HG03342 (cell line): ENCODE measurements at regions not wholly inside any gene's neighbourhood (a gene's known extent, or its start where the extent isn't known, plus 50 kb on each side); places are given as distances from the start of the nearest gene placed in this dataset.
"Not testable (repeated sequence)": the region's sequence is repeated elsewhere in the genome, so short reads cannot be mapped to it uniquely, and the experiment has no call there.

ENCODE experiments used
- ATAC-seq: cut with Tn5 transposase; IDR thresholded peaks from one replicate; pipeline ENCODE4 v1.9.1; 2021; ENCODE audit warnings: mild to moderate bottlenecking, moderate library complexity; ENCODE audit not compliant: unreplicated experiment

DNA sequence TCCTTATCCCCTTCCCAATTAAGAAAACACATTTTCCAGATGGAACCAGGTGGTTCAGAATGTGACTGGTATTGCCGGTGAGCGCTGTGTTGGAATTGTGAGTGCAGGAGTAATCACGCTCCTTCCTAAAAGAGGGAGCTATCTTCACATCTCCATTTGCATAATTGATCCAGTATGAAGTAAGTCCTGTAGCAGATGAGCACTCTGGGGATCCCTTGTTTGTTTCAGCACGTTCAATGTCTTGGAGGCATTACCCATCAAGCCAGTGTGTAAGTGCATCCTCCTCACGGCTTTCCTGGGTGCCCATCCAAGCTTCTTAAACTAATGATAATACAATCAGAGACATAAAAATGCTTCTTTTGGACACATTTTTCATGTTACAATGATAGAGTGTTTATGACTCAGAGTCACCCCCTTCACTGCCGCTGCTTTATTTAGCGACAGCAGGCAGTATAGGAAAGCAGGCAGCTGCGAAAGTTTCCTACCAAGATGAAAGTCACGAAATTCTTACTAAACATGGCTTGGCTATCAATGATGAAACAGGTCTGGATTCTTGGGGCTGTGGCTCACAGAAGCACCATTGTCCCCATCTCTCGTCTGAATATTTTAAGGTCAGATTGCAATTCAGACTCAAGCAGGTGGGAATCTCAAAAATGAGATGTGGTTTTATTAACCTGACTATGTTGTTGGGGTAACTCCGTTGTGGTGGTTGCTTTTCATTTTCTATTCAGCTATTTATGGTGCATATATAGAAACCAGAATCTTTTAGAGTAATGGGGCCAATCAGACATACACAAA is 346.3 kb upstream of the MDFIC2 start:
- ATAC-seq, result no peak

DNA sequence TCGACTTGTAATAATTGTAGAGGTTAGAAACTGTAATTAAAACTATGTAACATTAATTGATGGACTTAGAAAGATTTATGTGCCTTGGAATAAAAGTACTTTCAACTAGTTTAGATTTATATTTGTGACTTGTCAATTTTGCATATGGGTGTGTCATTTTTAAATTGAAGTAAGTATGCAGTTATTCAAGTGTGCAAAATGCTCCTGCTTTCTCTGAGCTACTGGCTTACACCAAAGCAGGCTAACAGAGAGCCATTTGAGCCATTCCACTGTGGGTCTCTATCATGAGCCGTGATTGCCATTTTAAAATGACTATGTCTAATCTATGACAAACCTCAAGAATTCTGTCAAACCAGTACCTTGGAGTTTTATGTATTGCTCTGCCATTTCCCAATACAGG is 345.0 kb upstream of the MDFIC2 start:
- ATAC-seq, result no peak

DNA sequence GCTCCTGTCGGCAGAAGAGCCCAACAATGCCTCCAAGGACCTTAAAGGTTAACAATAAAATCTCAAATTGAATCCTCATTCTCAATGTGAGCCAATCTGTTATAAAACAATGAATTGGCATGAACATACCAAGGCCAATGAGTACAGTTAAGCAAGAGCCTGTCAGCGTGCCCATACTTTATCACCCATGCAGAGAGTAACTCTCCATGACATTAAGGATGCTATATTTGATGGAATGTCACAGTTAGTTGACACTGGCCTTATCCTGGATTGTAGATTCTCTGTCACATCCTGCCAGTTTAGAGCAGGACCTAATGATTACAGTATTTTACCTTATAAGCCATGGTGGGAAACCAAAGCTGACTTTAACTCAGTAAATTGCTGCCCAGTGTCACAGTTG is 335.4 kb upstream of the MDFIC2 start:
- ATAC-seq, result no peak

DNA sequence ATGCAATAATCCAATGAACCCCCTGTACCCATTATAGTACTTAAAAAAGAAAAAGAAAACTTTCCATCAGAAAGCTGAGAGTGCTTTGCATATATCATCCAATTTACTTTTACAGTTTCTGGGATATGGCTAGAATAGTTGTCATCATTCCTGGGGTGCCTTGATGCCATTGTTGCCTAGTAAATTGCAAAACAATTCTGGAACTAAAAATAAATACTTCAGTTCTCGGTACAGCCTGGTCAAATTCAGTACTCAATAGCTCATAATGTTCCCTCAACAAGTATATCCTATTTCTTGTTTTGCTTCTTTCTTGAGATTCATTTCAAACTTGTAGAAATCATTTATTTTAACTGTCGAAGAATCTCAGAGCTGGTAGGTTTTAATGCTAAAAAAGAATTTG is 334.7 kb upstream of the MDFIC2 start:
- no peak for ATAC-seq

DNA sequence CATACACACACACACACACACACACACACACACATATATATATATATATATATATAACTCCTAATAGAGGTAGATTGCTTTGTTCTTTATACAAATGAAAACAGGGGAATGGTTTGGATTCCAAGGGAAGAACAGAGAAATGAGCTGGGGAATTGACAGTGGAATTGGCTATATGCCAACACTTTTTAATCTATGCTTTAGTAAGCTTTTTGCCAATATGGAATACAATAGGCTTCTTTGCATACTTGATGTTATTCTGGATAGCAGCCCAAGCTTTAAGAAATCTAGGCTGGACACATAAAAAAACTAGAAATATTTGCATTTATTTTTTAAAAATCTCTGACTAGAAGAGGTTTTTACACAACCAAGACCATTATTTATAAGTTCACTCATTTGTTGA is 334.2 kb upstream of the MDFIC2 start:
- no peak for ATAC-seq

DNA sequence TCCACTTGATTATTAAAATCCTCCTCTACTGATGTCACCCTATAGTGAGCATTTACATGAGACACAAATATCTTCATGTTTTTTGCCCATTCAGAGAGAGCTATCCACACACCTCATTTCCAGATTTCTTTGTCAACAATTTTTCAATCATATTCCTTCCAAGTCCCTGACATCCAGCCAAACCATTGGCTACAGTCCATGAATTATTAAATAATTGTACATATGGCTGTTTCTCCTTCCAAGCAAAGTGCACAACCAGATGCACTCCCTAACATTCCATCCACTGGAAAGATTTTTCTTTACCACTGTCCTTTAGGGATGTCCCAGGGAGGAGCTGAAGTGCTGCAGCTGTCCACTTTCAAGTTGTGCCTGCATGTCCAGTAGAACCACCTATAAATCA is 328.0 kb upstream of the MDFIC2 start:
- ATAC-seq, result no peak

DNA sequence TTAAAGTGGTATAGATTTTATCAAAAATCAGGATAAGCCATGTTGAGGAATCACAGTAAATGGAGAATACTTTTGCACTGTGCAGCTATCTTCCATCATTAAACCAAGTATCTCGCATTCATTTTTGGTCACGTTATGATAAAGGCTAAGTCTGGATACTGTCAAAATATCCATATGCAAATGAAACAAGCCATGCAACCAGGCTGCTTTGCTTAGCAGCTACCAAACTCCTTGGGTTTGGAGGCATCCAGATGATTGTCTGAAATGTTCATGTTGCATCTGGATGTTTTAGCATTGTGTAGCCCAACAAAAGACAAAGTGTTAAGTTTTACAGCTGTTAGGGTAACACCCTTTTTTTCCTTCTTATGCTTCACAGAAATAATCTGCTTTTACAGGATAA is 322.9 kb upstream of the MDFIC2 start:
- no peak for ATAC-seq

DNA sequence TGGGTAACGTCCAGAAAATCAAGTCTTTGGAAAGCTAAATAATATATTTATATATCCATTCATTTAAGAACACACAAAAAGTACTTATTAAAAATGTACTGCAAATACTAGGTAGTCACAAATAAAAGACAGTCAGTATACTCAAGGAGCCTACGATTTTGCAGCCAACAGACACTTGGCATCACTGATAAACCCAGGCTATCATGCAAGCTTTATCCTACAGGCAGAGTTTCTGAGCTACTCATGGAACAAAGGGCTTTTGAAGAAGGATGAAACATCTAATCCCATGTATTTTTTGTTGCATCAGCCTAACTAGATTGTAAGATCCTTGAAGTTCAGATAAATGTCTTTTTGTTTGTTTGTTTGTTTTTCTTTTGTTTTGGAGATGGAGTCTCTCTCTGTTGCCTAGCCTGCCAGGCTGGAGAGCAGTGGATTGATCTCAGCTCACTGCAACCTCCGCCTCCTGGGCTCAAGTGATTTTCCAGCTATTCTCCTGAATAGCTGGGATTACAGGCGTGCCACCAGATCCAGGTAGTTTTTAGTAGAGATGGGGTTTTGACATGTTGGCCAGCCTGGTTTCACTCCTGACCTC is 319.4 kb upstream of the MDFIC2 start:
- no peak for ATAC-seq

DNA sequence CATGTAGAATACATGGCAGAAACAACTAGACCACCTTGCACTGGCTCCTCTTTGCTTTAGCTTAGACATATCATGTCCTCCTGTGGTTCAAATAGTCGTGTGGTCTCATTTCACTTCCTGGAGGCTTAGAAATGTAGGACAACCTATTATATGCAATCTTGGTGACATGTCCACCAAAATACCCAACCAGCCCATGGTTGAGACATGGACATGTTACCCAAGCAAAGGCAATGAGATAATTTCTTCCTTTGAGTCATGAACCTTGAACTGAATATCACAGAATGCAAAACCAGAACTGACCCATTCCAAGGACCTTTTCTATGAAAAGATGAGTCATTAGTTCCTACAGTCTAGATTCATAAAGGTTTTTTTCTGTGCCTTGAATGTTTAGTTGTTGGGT is 309.0 kb upstream of the MDFIC2 start:
- ATAC-seq, result no peak

DNA sequence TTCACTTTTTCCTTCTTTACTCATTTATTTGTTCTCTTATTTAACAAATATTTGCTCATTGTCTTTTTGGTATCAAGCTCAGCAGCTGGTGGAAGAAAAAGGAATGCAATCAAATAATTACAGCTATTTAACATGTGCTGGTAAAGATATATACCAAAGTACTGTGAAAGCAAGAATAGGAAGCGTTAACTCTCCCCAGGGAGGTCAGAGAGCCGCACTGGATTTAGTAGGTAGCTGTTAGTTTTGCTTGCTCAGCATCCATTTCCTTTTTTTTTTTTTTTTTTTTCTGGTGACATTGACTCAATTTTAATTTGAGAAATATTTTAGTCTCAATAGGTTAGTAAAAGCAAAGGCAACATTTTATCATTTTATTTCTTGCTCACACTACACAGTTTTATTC is 308.5 kb upstream of the MDFIC2 start:
- ATAC-seq, result no peak

DNA sequence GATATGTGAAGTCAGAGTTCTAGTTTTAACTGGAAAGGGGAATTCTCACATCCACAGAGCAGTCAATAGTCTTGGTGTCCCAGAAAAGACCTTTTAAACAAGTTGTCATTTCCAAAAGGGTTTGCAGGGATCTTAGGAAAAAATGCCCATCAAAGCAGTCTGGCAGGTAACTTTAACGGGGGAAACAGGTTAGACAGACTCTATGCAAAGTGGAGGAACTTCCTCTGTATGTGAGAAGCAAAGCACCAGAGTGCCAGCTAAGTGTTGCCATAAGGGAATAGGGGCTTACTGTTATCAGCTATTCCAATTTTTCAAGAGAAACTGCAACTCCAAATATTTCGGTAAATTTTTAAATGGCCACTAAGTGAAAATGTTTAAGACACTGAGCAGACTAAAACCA is 307.9 kb upstream of the MDFIC2 start:
- ATAC-seq, result no peak

DNA sequence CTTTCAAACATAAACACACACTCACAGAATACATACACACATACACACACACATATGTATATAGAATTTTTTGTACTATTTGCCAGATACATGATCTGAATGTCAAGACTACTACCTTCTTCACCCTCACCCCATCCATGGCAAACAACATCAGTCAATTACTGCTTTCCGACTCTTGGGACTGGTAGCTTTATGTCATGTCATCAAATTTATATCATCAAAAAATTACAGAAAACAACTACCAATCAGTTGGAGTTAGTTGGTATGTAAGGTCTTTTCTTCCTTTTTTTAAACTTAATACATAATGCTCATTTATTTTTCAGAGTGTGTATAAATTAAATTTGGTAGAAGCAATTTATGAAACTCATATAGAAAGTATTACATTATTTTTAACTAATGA is 305.7 kb upstream of the MDFIC2 start:
- ATAC-seq, result no peak

DNA sequence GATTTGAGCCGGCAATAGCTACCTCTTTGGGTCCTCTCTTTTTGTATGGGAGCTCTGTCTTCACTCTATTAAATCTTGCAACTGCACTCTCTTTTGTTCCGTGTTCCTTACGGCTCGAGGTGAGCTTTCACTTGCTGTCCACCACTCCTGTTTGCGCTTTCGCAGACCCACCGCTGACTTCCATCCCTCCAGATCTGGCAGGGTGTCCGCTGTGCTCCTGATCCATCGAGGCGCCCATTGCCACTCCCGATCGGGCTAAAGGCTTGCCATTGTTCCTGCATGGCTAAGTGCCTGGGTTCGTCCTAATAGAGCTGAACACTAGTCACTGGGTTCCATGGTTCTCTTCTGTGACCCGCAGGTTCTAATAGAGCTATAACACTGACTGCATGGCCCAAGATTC is 304.9 kb upstream of the MDFIC2 start:
- ATAC-seq, result not testable (repeated sequence)

DNA sequence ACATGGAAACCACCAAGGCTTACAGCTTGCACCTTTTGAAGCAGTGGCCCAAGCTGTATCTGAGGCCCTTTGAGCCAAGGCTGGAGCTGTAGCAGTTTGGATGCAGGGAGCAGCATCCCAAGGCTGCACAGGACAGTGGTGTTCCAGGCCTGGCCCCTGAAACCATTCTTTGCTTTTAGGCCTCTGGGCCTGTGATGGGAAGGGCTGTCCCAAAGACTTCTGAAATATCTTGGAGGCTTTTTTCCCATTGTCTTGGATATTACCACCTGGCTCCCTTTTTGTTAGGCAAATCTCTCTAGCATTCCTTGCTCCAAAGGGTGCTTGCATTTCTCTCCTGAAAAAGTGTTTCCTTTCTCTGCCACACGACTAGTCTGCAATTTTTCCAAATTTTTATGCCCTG is 302.8 kb upstream of the MDFIC2 start:
- no peak for ATAC-seq

DNA sequence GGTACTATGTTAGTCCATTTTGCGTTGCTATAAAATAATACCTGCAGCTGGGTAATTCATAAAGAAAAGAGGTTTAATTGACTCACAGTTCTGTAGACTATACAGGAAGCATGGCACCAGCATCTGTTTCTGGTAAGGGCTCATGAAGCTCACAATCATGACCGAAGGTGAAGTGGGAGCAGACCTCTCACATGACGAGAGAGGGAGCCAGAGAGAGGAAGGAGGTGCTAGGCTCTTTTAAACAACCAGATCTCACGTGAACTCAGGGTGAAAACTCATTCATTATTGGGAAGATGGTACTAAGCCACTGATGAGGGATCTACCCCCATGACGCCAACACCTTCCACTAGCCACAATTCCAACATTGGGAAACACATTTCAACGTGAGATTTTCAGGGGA is 301.7 kb upstream of the MDFIC2 start:
- no peak for ATAC-seq

DNA sequence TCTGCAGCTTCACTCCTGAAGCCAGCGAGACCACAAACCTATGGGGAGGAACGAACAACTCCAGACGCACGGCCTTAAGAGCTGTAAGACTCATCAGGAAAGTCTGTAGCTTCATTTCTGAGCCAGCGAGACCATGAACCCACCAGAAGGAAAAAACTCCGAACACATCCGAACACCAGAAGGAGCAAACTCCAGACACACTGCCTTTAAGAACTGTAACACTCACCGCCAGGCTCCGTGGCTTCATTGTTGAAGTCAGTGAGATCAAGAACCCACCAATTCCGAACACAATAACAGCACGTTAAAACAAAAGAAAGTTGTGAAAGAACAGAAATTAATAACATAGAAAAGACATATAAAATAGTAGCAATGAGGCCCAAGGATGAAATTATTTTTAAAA is 300.5 kb upstream of the MDFIC2 start:
- ATAC-seq, result no peak

DNA sequence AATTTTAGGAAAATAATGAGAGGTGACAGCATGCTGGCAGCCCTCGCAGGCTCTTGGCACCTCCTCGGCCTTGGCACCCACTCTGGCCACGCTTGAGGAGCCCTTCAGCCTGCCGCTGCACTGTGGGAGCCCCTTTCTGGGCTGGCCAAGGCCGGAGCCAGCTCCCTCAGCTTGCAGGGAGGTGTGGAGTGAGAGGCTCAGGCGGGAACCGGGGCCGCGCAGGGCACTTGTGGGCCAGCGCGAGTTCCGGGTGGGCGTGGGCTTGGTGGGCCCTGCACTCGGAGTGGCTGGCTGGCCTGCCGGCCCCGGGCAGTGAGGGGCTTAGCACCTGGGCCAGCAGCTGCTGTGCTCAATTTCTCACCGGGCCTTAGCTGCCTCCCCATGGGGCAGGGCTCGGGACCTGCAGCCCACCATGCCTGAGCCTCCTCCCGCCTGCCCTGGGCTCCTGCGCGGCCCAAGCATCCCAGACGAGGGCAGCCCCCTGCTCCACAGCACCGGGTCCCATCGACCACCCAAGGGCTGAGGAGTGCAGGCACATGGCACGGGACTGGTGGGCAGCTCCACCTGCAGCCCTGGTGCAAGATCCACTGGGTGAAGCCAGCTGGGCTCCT is 299.3 kb upstream of the MDFIC2 start:
- ATAC-seq, result not testable (repeated sequence)

DNA sequence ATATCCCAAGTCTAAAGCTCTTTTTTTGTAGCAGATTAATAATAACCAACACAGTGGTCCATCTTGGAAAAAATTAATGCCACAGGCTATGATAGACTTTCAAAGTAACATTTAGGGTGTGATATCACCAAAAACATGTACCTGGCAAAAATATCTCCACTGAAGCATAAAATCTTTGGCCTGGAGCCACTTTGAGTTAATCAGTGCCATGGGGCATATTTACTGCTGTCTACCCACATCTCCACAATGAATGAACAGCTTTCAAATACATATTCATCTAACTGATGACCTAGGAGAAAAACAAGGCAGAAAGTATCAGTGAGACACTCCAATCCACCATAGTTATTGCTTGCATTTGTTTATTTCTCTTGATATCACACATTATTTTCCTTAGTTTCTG is 296.0 kb upstream of the MDFIC2 start:
- ATAC-seq, result no peak

DNA sequence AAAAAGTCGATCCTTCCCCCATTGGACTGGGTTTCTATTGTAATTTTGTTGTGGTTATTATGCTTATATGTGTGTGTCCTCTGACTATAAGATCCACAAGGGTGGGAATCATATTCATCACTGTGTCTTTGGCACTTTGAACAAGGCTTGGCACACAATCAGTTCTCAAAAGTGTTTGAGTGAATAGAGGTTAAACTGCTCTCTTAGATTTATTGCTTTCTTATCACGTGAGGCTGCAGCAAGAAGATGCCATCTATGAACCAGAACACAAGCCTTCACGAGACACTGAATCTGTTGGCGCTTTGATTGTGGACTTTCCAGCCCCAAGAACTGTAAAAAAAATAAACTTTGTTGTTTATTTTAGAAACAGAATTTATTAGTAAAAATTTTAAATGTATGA is 295.0 kb upstream of the MDFIC2 start:
- no peak for ATAC-seq

DNA sequence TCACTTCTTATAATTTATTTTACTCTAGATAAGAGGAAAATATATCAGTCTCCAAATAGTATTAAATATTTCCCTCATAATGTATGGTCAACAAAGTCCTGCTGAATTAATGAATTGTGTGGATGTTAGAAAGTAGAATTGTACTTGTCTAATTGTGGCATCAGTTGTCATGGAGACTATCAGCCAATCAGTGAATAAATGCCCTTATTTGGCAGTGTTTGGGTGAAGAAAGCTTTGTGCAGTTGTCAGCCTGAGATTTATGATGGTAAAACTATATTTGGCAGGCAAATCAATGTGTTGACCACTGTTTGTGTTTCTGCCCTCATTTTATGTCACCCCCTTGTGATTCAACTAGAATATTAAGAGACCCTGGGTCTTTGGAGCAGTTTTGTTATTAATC is 293.6 kb upstream of the MDFIC2 start:
- ATAC-seq, result no peak

DNA sequence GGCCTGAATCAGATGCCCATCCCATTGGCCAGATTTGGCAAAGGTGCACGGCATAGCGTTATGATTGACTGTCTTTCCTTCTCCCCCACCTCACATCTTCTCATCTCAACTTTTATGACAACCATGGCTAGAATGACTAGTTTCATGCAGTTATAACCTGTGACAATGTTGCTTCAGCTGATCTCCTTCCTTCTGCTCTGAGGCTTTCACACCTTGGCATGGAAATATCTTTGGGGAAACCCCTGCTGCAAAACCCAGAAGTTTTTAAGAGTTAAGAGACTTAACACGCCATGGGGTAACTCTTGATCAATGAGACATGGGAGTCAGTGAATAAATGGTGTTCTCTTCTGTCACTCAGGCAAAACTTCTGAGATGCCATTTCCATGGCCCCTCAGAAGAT is 290.7 kb upstream of the MDFIC2 start:
- no peak for ATAC-seq

DNA sequence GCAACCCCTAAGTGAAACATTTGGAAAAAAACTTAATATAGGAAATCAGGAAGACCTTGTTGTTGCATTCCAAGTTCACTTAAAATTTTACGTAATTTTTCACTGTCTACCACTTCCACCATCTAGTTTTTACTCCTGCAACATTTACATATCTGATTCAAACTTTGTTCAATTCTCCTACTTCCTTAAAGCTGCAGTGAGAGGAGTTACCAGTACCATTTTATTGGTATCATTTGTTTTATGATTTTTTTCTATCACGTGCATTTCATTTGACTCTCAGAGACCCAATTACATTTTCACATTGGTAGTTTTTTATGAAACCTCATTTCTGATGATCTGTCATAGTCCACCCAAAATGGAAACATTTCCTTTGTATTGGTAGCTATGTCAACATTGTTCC is 284.9 kb upstream of the MDFIC2 start:
- ATAC-seq, result no peak

DNA sequence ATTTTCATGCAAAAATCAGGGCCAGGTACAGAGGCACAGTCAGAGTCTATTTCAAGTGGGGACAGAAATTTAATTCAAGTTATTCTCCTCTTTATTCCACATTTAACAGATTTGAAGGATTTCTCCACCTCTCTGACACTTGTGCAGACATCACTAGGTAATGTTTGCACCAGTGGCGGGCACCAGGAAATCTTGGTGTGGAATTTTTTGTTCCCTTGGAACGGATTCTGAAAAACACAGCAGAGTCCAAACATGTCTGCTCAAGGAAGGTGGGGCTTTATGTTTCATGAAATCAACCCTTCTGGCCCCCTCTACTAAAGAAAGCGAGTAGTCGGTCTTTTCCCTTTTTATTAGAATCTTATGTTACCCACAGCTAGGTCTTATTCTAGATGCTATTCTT is 271.2 kb upstream of the MDFIC2 start:
- ATAC-seq, result no peak
